NCI-H510A (cell line): ENCODE measurements at regions not wholly inside any gene's neighbourhood (a gene's known extent, or its start where the extent isn't known, plus 50 kb on each side); places are given as distances from the start of the nearest gene placed in this dataset.
A peak's percentile ranks its signal among the peaks of the same experiment; 100 is the strongest.
"Not testable (repeated sequence)": the region's sequence is repeated elsewhere in the genome, so short reads cannot be mapped to it uniquely, and the experiment has no call there.

Experiments used
- DNase-seq: peaks from one replicate; lab custom pipeline; 2025; lab: John Stamatoyannopoulos, UW

GRCh38 chrX:28189011-28189410 is 207.8 kb upstream of the DCAF8L1 start:
- DNase-seq, result no peak

GRCh38 chrX:28188526-28188925 is 207.3 kb upstream of the DCAF8L1 start:
- no peak for DNase-seq

- no peak for DNase-seq
These were observed 198.8 kb upstream of the DCAF8L1 start for GRCh38 chrX:28180096-28180495.

GRCh38 chrX:28178206-28178605 is 197.0 kb upstream of the DCAF8L1 start:
- no peak for DNase-seq

GRCh38 chrX:28177202-28177601 is 196.0 kb upstream of the DCAF8L1 start:
- no peak for DNase-seq

- DNase-seq, result no peak
These were observed 189.5 kb upstream of the DCAF8L1 start for GRCh38 chrX:28170713-28171112.

- DNase-seq, result no peak
These were observed 176.9 kb upstream of the DCAF8L1 start for GRCh38 chrX:28158019-28158777.

- not testable (repeated sequence) for DNase-seq
These were observed 171.0 kb upstream of the DCAF8L1 start for GRCh38 chrX:28152263-28152662.

GRCh38 chrX:28135378-28136047 is 154.3 kb upstream of the DCAF8L1 start:
- no peak for DNase-seq

- DNase-seq, result no peak
These were observed 152.5 kb upstream of the DCAF8L1 start for GRCh38 chrX:28133763-28134162.

- DNase-seq, result no peak
These were observed 146.4 kb upstream of the DCAF8L1 start for GRCh38 chrX:28127662-28128061.

- no peak for DNase-seq
These were observed 145.6 kb upstream of the DCAF8L1 start for GRCh38 chrX:28126886-28127285.

- DNase-seq, result peak; percentile 20
These were observed 143.2 kb upstream of the DCAF8L1 start for GRCh38 chrX:28124416-28124815.

GRCh38 chrX:28120580-28121245 is 139.5 kb upstream of the DCAF8L1 start:
- not testable (repeated sequence) for DNase-seq

- DNase-seq, result no peak
These were observed 138.8 kb upstream of the DCAF8L1 start for GRCh38 chrX:28120072-28120471.

- no peak for DNase-seq
These were observed 127.1 kb upstream of the DCAF8L1 start for GRCh38 chrX:28108186-28108945.

- no peak for DNase-seq
These were observed 117.9 kb upstream of the DCAF8L1 start for GRCh38 chrX:28099166-28099565.

GRCh38 chrX:28085653-28086052 is 104.4 kb upstream of the DCAF8L1 start:
- no peak for DNase-seq

GRCh38 chrX:28058901-28059300 is 77.7 kb upstream of the DCAF8L1 start:
- DNase-seq, result no peak

- no peak for DNase-seq
These were observed 61.7 kb upstream of the DCAF8L1 start for GRCh38 chrX:28042826-28043564.

- no peak for DNase-seq
These were observed 61.0 kb upstream of the DCAF8L1 start for GRCh38 chrX:28042260-28042659.

- DNase-seq, result no peak
These were observed 58.0 kb upstream of the DCAF8L1 start for GRCh38 chrX:28039258-28039657.
